AG09319 (cell line): ENCODE measurements at regions not wholly inside any gene's neighbourhood (a gene's known extent, or its start where the extent isn't known, plus 50 kb on each side); places are given as distances from the start of the nearest gene placed in this dataset.

Experiments
- DNase-seq: peaks from one replicate; pipeline ENCODE4 v3.0.0-alpha.2; 2010; ENCODE audit warnings: low read depth; ENCODE audit errors: extremely low read depth
- CTCF ChIP-seq: IDR thresholded peaks from 2 replicates; pipeline ENCODE4 v1.5.1; 2011; ENCODE audit warnings: low read depth, mild to moderate bottlenecking, inconsistent platforms, low read length, moderate library complexity

- TF ChIP-seq CTCF, result peak; percentile 36
- no peak for DNase-seq
These were observed 556.3 kb upstream of the ARGLU1 start for GRCh38 chr13:107124129-107124718.

DNA sequence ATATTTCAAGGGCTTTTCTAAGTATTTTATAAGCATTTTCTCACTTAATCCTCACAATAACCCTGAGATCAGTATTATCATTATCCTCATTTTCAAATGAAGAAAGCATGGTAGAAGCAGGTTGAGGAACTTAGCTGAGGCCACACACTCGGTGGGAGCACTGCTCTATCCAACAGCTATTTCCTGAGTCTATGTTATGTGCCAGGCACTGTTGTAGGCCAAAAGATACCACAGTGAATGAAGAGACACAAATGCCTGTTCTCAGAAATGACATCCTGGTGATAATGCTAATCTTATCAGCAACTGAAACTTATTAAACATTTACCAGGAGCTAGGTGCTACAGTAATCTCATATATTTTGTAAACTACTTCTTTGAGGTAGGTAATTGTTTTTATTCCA, 553.9 kb upstream of the ARGLU1 start:
- no peak for TF ChIP-seq CTCF
- no peak for DNase-seq

DNA sequence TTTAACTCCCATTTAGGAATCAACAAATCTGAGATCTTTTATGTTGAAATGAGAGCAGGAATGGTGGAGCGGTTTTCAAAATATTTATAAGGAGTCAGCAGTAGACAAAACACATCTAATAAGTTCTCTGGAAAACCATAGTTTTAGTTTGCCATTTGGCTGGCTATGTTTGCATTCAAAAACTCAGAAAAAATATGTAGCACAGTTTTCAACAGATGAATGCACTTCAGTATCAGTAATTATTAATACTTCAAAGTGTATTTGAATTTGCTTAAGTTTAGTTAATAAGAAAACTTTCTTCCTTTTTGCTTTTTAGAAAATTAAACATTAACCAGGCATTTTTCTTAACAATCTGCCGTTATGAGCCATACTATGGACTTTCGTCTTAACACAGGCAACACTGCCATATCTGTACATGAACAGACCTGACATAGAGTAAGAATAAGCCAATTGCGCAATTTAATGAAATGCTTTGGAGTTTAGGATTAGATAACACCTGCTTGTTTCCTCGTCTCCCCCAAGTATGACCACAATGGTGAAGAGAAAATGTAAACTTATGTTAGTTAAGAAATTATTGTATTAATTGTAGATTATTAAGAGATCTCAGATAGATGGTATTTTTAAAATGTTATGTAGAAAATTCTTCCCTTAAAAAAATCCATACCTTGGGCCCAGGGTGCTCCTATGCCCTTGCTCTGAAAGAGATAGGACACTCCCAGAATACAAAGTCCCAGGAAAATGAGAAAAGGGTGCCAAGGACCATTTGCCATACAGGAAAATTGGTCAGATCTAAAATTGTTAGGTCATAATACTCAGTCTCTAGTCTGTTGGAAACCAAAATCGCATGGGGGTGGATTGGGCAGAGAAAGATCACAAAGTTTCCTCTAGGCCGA, 552.3 kb upstream of the ARGLU1 start:
- DNase-seq, result no peak
- TF ChIP-seq CTCF, result no peak

- TF ChIP-seq CTCF, result no peak
- no peak for DNase-seq
These were observed 550.6 kb upstream of the ARGLU1 start for GRCh38 chr13:107118506-107118905.

GRCh38 chr13:107117327-107118012, 549.5 kb upstream of the ARGLU1 start:
- no peak for TF ChIP-seq CTCF
- DNase-seq, result no peak

DNA sequence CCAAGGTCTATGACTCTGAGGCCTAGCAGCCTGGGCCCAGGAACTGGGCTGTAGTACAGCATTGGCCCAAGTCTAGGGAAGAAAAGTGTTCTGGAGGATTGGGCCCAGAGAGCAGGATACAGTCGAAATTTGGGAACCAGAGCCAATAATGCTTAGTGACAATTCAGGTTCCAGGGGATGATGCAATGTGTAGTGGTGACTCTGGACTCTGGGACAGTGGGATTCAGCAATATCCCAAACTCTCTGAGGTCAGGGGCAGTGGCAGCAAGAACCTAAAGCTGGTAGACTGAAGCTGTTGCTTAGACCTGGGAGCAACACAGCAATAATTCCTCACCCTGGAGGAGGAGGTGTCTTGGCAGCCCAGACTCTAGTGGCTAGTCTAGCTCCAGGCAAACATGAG, 545.5 kb upstream of the ARGLU1 start:
- DNase-seq, result no peak

More for the DNA sequence above, 545.5 kb upstream of the ARGLU1 start:
- no peak for TF ChIP-seq CTCF
